ENCODE measurements at regions not wholly inside any gene's neighbourhood (a gene's known extent, or its start where the extent isn't known, plus 50 kb on each side); places are given as distances from the start of the nearest gene placed in this dataset.
A peak's percentile ranks its signal among the peaks of the same experiment; 100 is the strongest.
"Not testable (repeated sequence)": the region's sequence is repeated elsewhere in the genome, so short reads cannot be mapped to it uniquely, and the experiment has no call there.

DNA sequence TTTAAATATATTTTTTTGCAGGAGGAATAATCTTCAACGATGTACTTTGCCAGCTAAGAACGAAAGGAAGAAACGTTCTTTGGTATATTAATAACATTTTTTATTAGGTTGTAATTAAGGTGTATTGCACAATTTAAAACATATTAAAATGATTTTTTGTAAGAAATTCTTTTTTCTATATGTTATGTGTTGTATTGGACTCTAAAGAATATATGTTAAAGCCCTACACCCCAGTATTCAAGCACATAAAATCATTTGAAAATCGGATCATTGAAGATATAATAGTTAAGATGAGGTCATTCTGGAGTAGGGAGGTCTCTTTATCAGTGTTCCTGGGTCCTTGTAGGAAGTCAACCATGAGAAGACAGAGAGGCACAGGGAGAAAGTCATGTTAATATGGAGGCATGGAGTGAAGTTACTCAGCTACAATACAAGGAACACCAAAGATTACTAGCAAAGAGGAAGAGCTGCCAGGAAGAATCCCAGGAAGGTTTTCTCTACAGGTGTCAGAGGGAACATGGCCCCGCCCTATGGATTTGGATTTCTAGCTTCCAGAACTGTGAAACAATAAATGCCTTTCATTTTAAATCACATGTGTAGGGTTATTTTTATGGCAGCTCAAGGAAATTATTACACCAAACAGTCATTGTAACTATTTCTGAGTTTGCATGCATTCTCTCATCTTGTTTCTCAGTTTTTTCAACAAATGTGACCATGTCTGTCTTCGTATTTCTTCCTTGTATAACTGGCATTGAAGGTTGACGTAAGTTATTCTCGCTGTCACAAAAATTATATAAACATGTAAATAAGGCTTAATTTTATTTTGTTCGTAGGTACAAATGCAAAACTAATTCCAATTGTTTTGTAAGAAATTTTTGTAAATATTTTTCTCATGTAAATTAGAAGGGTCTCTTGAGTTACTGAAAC lies 75.4 kb upstream of the VPREB1 start:
- DNase-seq (ENCODE audit: low read depth in 2 of 2), result no peak

DNA sequence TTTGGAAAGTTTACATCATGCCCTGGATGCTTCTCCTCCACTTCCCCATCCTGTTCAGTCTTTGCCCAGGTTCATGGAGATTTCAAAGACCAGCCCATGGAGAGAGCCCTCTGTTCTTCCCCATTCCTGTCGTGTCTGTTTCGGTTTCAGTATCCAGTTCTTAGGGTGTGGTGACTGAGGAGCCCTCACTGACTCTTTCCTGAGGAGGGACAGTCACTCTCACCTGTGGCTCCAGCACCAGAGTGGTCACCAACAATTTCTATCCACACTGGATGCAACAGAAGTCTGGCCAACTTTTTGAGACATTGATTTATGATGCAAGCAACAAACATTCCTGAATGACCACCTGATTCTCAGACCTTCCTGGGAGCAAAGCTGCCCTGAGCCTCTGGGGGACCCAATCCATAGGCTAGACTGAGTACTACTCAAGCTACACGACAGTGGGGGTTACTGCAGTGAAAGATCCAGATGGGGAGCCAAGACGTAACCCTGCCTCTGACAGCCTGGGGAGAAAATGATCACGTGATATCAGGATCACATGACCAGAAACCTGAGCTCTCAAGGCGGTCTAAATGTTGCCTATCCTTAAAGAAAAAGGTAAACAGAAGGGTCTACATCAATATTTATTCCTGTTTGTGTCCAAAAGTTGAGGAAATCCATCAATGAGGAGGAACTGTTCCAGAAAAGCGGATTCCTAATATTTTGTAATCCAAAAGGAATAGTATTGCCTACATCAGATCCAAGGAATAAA lies 76.2 kb upstream of the VPREB1 start:
- DNase-seq (ENCODE audit: low read depth in 2 of 2), result no peak

DNA sequence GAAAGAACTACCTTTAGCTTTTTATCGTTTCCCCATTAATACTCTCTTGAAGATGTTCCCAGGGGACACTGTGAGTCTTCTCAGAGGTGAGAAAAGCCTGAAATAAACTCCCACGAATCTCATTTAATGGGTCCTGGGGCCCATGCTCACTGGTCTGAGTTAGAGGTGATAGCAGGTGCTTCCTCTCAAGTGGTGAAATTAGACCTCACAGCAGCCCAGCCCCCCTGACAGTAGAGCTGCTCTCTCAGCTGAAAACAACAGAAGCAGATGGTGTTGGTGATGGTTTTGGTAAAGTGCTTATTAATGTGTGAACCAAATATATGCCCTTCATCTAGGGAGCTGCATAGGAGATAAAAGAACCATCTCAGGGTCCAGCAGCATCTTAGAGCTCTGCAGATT lies 76.8 kb upstream of the VPREB1 start:
- no peak for DNase-seq (ENCODE audit: low read depth in 2 of 2)

DNA sequence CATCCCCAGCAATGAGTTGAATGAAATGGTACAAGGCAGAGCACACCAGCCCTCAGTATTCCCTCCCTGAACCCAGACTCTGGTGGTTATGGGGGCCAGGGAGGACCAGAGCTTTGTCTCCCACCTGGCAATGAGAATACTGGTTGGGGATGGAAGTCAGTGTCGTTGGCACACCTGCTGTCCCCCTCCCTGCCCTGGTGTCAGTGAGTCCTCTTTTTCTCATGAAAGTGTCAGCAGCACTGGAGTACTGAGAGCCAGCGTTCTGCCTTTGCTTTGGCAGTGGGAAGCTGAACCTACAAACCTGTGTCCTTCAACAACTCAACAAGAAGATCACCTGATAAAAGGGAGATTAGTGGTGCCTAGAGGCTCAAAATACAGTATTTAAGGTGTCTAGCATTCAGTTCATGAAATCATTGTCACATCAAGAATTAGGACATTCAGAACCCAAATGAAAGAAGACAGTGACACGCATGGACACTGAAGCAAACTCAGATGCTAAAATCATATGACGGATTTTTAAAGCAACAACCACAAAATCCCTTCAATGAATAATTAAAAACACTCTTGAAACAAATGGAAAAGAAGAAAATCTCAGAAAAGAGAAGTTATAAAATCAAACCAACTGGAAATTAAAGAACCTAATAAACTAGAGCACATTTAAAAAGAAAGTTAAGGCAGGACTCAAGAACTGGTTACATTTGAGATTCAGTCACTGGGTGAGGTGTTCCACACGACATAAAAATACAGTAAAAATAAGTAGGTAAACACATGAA lies 77.5 kb upstream of the VPREB1 start:
- no peak for DNase-seq (ENCODE audit: low read depth in 2 of 2)

DNA sequence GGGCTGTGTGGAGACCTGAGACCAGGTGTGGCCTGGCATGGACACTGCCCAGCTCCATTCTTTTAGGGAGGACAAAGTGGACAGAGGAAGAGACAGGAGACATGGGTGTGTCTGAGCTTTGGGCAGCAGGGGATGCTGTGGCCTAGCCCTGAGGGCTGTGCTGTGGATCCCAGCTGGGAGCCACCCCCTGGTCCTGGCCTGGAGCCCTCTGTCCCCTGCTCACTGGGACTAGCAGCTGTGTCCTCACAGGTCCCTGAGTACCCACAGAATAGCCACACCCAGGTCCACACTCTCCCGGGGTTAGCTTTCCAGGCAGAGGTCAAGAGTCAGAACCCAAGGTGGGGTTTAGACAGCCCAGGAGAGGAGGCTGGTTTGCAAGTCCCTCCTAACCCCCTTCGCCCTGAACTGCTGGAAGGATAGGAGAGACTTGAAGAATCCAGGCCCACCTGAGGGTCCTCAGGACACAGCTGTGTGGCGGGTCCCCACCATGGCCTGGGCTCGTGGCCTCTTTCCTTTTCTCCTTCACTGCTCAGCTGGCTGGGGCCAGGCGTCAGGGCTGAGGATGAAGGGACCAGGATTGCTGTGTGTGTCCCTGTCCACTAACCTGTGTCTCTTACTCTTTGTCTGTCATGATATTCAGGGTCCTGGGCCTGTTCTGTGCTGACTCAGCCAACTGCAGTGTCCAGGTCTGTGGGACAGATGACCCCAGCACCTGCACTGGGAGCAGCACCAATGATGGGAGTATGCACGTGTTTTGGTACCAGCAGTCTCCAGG lies 78.5 kb upstream of the VPREB1 start:
- DNase-seq (ENCODE audit: low read depth in 2 of 2), result no peak

DNA sequence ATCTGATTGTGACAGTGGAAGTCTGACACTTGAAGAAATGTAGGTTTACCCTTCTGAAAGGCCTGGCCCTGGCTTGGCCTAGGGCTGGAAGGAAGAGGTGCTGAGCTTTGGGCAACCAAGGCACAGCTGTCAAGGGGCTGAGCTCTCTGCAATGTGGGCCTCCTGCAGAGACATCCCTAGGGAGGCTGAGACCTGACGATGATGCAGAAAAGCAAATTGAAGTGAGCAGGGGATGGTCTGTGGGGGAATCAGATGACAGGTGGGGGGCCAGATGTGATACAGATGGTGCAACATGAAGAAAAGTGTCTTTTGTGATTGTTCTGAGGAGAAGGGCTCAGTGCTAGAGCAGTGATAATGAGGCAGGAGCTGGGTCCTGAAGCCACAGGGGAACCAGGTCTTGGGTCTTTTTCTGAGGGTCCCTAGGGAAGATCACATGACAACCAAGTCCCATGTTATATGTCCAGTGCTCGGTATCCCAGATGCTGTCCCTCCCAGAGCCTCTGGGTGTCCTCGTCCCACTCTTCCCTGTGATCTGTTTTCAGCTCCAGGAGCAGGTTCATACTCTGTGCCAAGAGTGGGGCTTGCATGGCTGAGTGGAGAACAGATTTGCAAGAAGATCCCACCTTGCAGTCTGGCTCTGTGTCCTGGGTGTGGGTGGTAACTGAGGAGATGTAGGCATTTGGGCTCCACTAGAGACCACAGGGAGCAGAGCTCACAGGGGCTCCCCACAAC lies 79.9 kb upstream of the VPREB1 start:
- DNase-seq (ENCODE audit: low read depth in 2 of 2), result no peak

DNA sequence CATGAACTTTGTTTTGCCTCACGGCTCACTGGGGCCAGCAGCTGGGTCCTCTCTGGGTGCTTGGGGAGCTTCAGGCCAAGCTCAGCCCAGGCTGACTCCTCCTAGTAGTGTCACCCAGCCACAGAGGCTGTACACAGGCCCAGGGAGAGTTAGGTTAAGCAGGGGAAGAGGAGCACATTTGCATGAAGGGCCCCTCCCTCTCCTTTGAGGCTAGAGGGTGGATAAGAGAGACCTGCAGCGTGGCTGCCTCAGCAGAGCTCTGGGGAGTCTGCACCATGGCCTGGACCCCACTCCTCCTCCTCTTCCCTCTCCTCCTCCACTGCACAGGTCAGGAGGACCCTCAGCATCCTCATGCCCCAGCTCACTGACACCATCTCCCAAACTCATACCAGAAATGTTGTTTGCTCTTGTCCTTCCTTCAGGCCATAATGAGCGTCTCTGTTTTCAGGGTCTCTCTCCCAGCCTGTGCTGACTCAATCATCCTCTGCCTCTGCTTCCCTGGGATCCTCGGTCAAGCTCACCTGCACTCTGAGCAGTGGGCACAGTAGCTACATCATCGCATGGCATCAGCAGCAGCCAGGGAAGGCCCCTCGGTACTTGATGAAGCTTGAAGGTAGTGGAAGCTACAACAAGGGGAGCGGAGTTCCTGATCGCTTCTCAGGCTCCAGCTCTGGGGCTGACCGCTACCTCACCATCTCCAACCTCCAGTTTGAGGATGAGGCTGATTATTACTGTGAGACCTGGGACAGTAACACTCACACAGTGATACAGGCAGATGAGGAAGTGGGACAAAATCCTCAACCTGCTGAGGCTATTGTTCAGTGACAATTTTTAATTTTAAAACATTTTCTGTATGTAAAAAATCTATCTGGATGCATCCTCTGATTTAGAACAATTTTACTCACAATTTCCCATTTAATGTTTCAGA lies 82.4 kb upstream of the VPREB1 start:
- no peak for DNase-seq (ENCODE audit: low read depth in 2 of 2)

DNA sequence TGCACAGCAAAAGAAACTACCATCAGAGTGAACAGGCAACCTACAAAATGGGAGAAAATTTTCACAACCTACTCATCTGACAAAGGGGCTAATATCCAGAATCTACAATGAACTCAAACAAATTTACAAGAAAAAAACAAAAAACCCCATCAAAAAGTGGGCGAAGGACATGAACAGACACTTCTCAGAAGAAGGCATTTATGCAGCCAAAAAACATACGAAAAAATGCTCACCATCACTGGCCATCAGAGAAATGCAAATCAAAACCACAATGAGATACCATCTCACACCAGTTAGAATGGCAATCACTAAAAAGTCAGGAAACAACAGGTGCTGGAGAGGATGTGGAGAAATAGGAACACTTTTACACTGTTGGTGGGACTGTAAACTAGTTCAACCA lies 83.8 kb upstream of the VPREB1 start:
- DNase-seq (ENCODE audit: low read depth in 2 of 2), result not testable (repeated sequence)

DNA sequence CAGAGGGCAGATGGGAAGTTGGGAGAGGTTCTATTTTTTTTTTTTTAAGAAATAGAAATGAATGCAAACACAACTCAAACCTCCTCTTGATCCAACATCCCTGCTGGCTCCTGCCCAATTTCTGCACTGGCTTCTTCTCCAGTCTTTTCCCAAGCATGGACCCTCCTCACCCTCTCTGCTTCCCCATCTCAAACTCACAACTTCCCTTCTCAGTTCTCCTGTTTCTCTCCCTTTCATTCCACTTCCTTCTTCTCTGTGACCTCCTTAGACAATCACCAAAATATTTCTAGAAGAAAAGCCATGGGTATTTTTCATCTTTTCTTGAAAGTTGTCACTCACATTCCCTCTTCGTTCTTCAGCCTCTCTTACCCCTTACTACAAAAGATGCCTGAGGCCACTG lies 85.2 kb upstream of the VPREB1 start:
- DNase-seq (ENCODE audit: low read depth in 2 of 2), result no peak

DNA sequence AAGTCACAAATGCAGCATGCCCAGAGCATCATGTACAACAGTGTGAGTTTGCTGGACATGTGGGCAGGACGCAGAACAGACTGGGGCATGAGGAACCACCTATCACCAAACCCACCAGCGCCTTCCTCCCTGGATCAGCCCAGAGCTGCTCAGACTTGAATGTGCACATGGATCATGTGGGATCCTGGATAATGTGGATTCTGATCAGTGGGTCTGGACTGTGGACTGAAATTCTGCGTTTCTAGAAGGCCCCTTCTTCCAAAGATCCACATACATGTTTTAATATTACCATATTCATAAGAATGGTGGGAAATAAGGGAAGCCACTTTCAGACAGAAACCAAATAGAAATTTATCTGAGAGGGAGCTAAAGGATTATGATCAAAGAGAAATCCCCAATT lies 85.6 kb upstream of the VPREB1 start:
- no peak for DNase-seq (ENCODE audit: low read depth in 2 of 2)

DNA sequence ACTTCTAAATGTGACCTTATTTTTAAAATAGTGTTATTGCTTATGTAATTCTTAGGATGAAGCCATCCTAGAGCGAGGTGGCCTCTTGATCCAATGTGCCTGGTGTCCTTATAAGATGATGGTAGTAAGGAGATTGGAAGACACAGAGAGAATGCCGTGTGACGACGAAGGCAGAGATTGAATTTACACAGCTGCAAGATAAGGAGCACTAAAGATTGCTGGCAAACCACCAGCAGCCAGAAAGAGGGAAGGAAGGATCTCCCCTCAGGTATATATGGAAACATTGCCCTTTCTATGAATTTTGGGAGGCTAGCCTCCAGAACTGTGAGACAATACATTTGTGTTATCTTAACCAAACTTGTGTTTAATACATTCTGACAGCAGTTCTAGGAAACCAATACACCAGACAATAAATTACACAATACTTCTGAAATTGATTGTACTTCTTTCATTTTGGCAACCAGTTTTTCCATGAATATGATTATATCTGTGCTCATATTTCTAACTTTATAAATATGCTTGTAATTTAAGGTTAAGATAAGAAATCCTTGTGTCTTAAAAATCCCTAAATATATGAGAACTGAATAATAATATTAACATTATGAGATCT lies 86.3 kb upstream of the VPREB1 start:
- no peak for DNase-seq (ENCODE audit: low read depth in 2 of 2)

DNA sequence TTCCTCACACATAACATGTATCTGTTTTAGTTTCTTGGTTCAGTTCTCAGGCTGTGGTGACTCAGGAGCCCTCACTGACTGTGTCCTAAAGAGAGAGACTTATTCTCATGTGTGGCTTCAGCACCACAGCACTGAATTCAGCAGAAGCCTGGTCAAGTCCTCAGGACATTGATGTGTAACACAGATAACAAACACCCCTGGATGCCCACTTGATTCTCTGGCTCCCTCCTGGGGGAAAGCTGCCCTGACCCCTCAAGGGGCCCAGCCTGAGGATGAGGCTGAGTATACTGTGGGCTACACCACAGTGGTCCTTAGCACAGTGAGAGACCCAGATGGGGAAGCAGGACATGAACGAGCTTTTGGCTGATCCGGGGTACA lies 87.2 kb upstream of the VPREB1 start:
- no peak for DNase-seq (ENCODE audit: low read depth in 2 of 2)

DNA sequence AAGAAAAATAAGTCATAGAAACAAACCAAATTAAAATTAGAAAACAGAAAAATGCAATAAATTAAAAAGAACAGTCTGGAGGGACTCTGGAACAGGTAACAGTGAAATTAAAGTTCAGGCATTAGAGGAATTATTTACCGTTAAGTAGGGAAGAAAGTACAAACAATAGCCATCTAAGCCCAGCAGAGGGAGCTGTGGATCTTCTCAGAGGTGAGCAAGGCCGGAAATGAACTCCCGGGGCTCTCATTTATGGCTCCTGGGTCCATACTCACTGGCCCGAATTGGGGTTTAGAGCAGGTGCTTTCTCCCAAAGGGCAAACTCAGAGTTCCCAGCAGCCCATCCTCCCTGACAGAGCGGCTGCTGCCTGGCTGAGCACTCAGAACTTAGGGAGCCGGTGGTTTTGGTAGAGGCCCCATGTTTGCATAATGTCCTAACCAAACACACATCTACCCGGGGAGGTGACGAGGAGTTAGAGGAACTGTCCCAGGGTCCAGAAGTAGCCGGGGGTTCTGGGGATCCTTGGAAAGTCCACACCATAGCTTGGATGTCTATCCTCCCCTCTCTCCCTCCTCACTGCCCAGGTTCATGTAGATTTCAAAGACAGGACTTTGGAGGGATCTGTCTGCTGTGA lies 87.8 kb upstream of the VPREB1 start:
- peak; percentile 45 to 69 for DNase-seq (ENCODE audit: low read depth in 2 of 2)

DNA sequence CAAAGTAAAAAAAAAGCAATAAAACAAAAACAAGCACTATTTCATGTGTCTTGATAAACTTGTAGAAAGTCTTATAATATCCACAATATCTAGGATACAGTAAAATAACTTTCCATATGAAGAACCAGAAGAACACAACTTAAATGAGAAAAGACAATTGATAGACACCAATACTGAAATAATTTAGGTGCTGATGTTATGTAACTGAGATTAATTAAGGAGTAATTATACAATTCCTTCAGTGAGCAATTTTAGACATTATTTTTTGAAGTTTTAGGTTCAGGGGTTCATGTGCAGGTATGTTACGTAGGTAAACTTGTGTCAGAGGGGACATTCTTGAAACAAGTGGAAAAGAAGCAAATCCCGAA lies 88.3 kb upstream of the VPREB1 start:
- DNase-seq (ENCODE audit: low read depth in 2 of 2), result no peak

DNA sequence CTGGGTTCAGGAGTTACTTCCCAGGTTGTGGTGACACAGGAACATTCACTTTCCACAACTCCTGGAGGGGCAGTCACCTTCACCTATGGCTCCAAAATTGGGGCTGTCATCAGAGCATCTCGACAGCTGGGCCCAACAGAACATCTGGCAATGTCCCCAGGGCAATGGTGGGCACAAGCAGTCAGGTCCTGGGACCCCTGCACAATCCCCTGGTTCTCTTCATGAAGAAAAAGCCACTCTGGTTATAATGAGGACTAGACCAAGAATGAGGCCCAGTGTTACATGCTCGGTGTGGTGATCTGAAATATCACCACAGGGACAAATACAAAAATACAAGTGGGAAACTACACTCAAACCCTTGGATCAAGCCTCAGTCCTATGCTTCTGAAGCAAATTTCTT lies 89.0 kb upstream of the VPREB1 start:
- DNase-seq (ENCODE audit: low read depth in 2 of 2), result no peak

DNA sequence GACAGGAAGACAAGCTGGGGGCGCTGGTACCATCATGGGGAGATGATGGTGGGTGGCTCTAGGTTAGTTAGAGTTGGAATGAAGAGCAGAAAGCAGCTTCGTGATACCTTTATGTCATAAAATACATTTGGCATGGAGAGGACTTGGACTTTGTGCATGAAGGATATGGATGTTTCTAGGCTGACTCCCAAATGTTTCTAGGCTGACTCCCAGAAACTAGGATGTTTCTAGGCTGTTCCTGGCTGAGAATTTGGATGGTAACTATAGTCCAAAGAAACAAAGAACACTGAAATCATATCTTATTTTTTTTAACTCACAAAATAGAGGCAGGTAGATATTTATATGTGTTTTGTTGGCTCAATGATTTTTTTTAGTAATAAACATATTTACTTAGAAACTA lies 89.4 kb upstream of the VPREB1 start:
- no peak for DNase-seq (ENCODE audit: low read depth in 2 of 2)

DNA sequence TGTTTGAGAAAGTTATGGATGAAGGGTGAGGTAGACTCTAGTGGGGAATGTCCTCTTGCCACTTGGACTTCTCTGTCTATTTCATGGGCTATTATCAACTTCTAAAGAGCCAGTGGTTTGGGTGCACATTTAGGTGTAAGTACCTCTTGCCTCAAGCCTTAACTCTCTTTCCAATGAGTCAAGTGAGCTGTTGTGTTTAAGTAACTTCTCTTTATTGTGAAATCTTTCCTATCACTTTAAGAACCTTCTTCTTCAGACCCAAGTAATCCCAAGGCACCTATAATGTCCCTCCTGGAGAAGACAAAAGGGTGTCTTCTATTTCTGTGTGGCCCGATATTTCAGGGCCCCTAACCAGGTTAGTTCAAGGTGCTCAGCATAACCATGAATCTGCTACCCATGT lies 90.5 kb upstream of the VPREB1 start:
- DNase-seq (ENCODE audit: low read depth in 2 of 2), result no peak

DNA sequence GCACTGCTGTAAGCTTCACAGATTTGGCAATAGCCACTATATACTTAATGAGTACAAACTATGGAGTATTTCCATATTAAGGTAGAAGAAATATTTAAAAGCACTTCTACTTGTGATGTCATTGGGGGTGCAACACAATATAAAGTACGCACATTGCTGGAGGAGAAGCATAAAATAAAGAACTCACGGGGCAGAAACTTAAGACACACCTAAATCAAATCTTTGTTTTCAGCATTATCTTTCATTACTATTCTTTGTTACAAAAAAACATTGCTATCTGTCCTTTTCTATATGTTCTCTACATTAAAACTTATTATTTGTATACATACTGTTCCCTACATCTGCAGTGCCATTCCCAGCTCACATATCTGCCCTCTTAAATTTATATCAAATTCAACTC lies 93.3 kb upstream of the VPREB1 start:
- DNase-seq (ENCODE audit: low read depth in 2 of 2), result no peak

DNA sequence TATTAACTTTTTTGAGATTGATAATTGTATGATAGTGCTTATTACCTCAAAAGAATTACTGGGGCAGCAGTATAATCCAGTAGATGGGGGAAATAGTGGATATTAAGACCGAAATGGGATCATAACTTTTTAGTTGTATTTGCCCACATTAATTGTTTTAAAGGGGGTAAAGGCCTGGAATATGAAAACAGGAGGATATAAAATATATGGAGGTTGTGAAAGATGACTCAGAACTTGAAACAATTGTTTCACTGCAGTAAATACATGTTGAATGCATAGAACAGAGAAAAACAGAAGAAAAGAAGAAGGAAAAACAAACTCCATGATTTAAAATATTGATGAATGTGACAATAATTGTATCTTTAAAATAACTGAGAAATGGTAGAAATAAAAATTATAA lies 94.1 kb upstream of the VPREB1 start:
- DNase-seq (ENCODE audit: low read depth in 2 of 2), result no peak
